Sigmoid colon (tissue), 4 donors: ENCODE measurements at regions not wholly inside any gene's neighbourhood (a gene's known extent, or its start where the extent isn't known, plus 50 kb on each side); places are given as distances from the start of the nearest gene placed in this dataset.

Source experiments
- CTCF ChIP-seq, 4 experiments: fragments of 450-650 bp in 3 of 4; fragments of 200-600 bp in 1 of 4; IDR thresholded peaks; one replicate each; pipeline ENCODE4 v1.5.1; 2016 to 2019; ENCODE audit warnings: antibody characterized with exemption in 4 of 4, mild to moderate bottlenecking in 3 of 4, moderate library complexity in 2 of 4
- EP300 ChIP-seq, 4 donors: sonication (generic); formaldehyde crosslinking; IDR thresholded peaks; one replicate each; pipeline ENCODE4 v1.6.1; 2017; ENCODE audit warnings: antibody characterized with exemption in 4 of 4
- POLR2A ChIP-seq, 2 donors: fragments of 450-650 bp; IDR thresholded peaks; one replicate each; pipeline ENCODE4 v1.6.1; 2016; ENCODE audit warnings: antibody characterized with exemption in 2 of 2, mild to moderate bottlenecking in 2 of 2, moderate library complexity in 2 of 2
- POLR2AphosphoS5 ChIP-seq, 4 donors: sonication (generic); formaldehyde crosslinking; IDR thresholded peaks; one replicate each; pipeline ENCODE4 v1.6.1; 2017; ENCODE audit warnings: antibody characterized with exemption in 4 of 4

- TF ChIP-seq CTCF (IDR thresholded peaks at IDR 0.05) (no peak), POLR2AphosphoS5 (IDR thresholded peaks at IDR 0.05) (no peak), POLR2A (IDR thresholded peaks at IDR 0.05) (no peak), EP300 (IDR thresholded peaks at IDR 0.05) (no peak)
Observed at GRCh38 chr9:87255431-87256155, 242.1 kb upstream of the DAPK1 start.
